ENCODE measurements at regions not wholly inside any gene's neighbourhood (a gene's known extent, or its start where the extent isn't known, plus 50 kb on each side); places are given as distances from the start of the nearest gene placed in this dataset.

- TF ChIP-seq, protein P1, sequence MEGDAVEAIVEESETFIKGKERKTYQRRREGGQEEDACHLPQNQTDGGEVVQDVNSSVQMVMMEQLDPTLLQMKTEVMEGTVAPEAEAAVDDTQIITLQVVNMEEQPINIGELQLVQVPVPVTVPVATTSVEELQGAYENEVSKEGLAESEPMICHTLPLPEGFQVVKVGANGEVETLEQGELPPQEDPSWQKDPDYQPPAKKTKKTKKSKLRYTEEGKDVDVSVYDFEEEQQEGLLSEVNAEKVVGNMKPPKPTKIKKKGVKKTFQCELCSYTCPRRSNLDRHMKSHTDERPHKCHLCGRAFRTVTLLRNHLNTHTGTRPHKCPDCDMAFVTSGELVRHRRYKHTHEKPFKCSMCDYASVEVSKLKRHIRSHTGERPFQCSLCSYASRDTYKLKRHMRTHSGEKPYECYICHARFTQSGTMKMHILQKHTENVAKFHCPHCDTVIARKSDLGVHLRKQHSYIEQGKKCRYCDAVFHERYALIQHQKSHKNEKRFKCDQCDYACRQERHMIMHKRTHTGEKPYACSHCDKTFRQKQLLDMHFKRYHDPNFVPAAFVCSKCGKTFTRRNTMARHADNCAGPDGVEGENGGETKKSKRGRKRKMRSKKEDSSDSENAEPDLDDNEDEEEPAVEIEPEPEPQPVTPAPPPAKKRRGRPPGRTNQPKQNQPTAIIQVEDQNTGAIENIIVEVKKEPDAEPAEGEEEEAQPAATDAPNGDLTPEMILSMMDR (IDR thresholded peaks at IDR 0.05; ENCODE audit: insufficient read depth, low read length) = no peak
- TF ChIP-seq GABPA (IDR thresholded peaks at IDR 0.05; ENCODE audit: low read depth) (no peak), REST (IDR thresholded peaks at IDR 0.05; ENCODE audit: insufficient replicate concordance, low read depth) (no peak)
Observed at GRCh38 chr10:31731711-31732110, 196.9 kb downstream of the ARHGAP12 start.

All from HL-60 (cell line).